ENCODE measurements at regions not wholly inside any gene's neighbourhood (a gene's known extent, or its start where the extent isn't known, plus 50 kb on each side); places are given as distances from the start of the nearest gene placed in this dataset.

GRCh38 chr6:141618180-141618581 is 514.5 kb upstream of the GJE1 start:
- FAIRE-seq, result no peak
- no peak overlapping the region for H3K27ac Mint-ChIP-seq (ENCODE audit: unreplicated experiment)
- Histone ChIP-seq H2AFZ (ENCODE audit: low read depth, low read length) (no peak overlapping the region), H3K9me3 (ENCODE audit: insufficient read depth, low read depth, low read length) (no peaks in the 10 kb centered on the region), H4K20me1 (ENCODE audit: insufficient read depth, low read length) (no peaks in the 10 kb centered on the region), H3K9ac (ENCODE audit: low read length) (no peak overlapping the region), H3K27ac (ENCODE audit: low read depth, low read length) (no peak overlapping the region), H3K4me1 (ENCODE audit: insufficient read depth, low read length) (no peaks in the 10 kb centered on the region), H3K27me3 (ENCODE audit: insufficient read depth, low read length) (no peaks in the 10 kb centered on the region), H3K4me3 (ENCODE audit: insufficient read depth, low read depth, low read length) (no peak overlapping the region), H3K36me3 (ENCODE audit: insufficient read depth, low read length) (no peaks in the 10 kb centered on the region), H3K4me2 (ENCODE audit: low read length) (no peak overlapping the region), H3K79me2 (ENCODE audit: insufficient read depth, low read length) (no peaks in the 10 kb centered on the region)
- H3K36me3 Mint-ChIP-seq (ENCODE audit: low read depth, unreplicated experiment), result no peaks in the 10 kb centered on the region
- H3K4me3 Mint-ChIP-seq (ENCODE audit: unreplicated experiment), result no peak overlapping the region
- no peak for DNase-seq (ENCODE audit: low read depth)
- H3K9me3 Mint-ChIP-seq (ENCODE audit: unreplicated experiment), result peaks cover 5% of the 10 kb centered on the region
- TF ChIP-seq CTCF (IDR thresholded peaks at IDR 0.05; ENCODE audit: insufficient read depth, low read depth, low read length) (no peak), EZH2 (IDR thresholded peaks at IDR 0.05; ENCODE audit: insufficient read depth, low read length) (no peak)
- no peaks in the 10 kb centered on the region for H3K27me3 Mint-ChIP-seq (ENCODE audit: low read depth, unreplicated experiment)
- no peaks in the 10 kb centered on the region for H3K4me1 Mint-ChIP-seq (ENCODE audit: low read depth, unreplicated experiment)

DNA sequence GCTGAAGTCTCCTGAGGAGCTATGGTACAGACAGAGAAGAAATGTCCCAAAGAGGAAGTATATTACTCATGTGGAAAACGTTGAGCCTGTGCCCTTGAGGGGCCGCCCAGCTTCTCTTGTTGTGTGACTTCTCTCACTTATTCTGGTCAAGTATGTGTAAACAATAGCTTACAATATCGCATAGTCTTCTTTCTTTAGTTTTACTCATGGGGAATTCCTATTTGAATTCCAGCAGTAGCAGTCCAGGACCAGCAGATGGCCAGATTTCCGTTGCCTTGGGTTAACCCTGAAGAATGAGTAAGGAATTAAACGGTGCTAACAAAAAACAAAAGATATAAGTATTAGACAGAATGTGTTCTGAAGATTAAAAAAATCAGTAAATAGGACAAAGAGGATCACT is 522.0 kb upstream of the GJE1 start:
- no peaks in the 10 kb centered on the region for H3K27me3 Mint-ChIP-seq (ENCODE audit: low read depth, unreplicated experiment)
- H3K9me3 Mint-ChIP-seq (ENCODE audit: unreplicated experiment), result peaks cover 4% of the 10 kb centered on the region
- Histone ChIP-seq H3K4me1 (ENCODE audit: insufficient read depth, low read length) (no peaks in the 10 kb centered on the region), H3K4me2 (ENCODE audit: low read length) (no peak overlapping the region), H3K9me3 (ENCODE audit: insufficient read depth, low read depth, low read length) (no peaks in the 10 kb centered on the region), H3K36me3 (ENCODE audit: insufficient read depth, low read length) (no peaks in the 10 kb centered on the region), H3K79me2 (ENCODE audit: insufficient read depth, low read length) (no peaks in the 10 kb centered on the region), H2AFZ (ENCODE audit: low read depth, low read length) (no peak overlapping the region), H3K27me3 (ENCODE audit: insufficient read depth, low read length) (no peaks in the 10 kb centered on the region), H3K9ac (ENCODE audit: low read length) (no peak overlapping the region), H3K4me3 (ENCODE audit: insufficient read depth, low read depth, low read length) (no peak overlapping the region), H4K20me1 (ENCODE audit: insufficient read depth, low read length) (no peaks in the 10 kb centered on the region), H3K27ac (ENCODE audit: low read depth, low read length) (no peak overlapping the region)
- no peak overlapping the region for H3K27ac Mint-ChIP-seq (ENCODE audit: unreplicated experiment)
- H3K4me3 Mint-ChIP-seq (ENCODE audit: unreplicated experiment), result no peak overlapping the region
- no peaks in the 10 kb centered on the region for H3K4me1 Mint-ChIP-seq (ENCODE audit: low read depth, unreplicated experiment)
- TF ChIP-seq EZH2 (IDR thresholded peaks at IDR 0.05; ENCODE audit: insufficient read depth, low read length), result no peak
- peak; percentile 28 for TF ChIP-seq CTCF (IDR thresholded peaks at IDR 0.05; ENCODE audit: insufficient read depth, low read depth, low read length)
- FAIRE-seq (no peak), DNase-seq (ENCODE audit: low read depth) (peak; percentile 3)
- no peaks in the 10 kb centered on the region for H3K36me3 Mint-ChIP-seq (ENCODE audit: low read depth, unreplicated experiment)

- no peak overlapping the region for H3K4me3 ChIP-seq (ENCODE audit: insufficient read depth, low read depth, low read length)
- no peaks in the 10 kb centered on the region for H3K36me3 ChIP-seq (ENCODE audit: insufficient read depth, low read length)
- H3K79me2 ChIP-seq (ENCODE audit: insufficient read depth, low read length), result no peaks in the 10 kb centered on the region
- Mint-ChIP-seq H3K9me3 (ENCODE audit: unreplicated experiment) (peaks cover 5% of the 10 kb centered on the region), H3K27ac (ENCODE audit: unreplicated experiment) (no peak overlapping the region), H3K4me1 (ENCODE audit: low read depth, unreplicated experiment) (no peaks in the 10 kb centered on the region), H3K4me3 (ENCODE audit: unreplicated experiment) (no peak overlapping the region), H3K36me3 (ENCODE audit: low read depth, unreplicated experiment) (no peaks in the 10 kb centered on the region), H3K27me3 (ENCODE audit: low read depth, unreplicated experiment) (no peaks in the 10 kb centered on the region)
- H3K27ac ChIP-seq (ENCODE audit: low read depth, low read length), result no peak overlapping the region
- no peaks in the 10 kb centered on the region for H3K9me3 ChIP-seq (ENCODE audit: insufficient read depth, low read depth, low read length)
- H3K4me1 ChIP-seq (ENCODE audit: insufficient read depth, low read length), result no peaks in the 10 kb centered on the region
- H3K4me2 ChIP-seq (ENCODE audit: low read length), result no peak overlapping the region
- H3K9ac ChIP-seq (ENCODE audit: low read length), result no peak overlapping the region
- no peak for FAIRE-seq
- no peaks in the 10 kb centered on the region for H4K20me1 ChIP-seq (ENCODE audit: insufficient read depth, low read length)
- no peak overlapping the region for H2AFZ ChIP-seq (ENCODE audit: low read depth, low read length)
- TF ChIP-seq CTCF (IDR thresholded peaks at IDR 0.05; ENCODE audit: insufficient read depth, low read depth, low read length) (no peak), EZH2 (IDR thresholded peaks at IDR 0.05; ENCODE audit: insufficient read depth, low read length) (no peak)
- no peaks in the 10 kb centered on the region for H3K27me3 ChIP-seq (ENCODE audit: insufficient read depth, low read length)
- DNase-seq (ENCODE audit: low read depth), result no peak
These were observed 524.8 kb upstream of the GJE1 start for GRCh38 chr6:141607956-141608355.
